ENCODE measurements at regions not wholly inside any gene's neighbourhood (a gene's known extent, or its start where the extent isn't known, plus 50 kb on each side); places are given as distances from the start of the nearest gene placed in this dataset.

DNA sequence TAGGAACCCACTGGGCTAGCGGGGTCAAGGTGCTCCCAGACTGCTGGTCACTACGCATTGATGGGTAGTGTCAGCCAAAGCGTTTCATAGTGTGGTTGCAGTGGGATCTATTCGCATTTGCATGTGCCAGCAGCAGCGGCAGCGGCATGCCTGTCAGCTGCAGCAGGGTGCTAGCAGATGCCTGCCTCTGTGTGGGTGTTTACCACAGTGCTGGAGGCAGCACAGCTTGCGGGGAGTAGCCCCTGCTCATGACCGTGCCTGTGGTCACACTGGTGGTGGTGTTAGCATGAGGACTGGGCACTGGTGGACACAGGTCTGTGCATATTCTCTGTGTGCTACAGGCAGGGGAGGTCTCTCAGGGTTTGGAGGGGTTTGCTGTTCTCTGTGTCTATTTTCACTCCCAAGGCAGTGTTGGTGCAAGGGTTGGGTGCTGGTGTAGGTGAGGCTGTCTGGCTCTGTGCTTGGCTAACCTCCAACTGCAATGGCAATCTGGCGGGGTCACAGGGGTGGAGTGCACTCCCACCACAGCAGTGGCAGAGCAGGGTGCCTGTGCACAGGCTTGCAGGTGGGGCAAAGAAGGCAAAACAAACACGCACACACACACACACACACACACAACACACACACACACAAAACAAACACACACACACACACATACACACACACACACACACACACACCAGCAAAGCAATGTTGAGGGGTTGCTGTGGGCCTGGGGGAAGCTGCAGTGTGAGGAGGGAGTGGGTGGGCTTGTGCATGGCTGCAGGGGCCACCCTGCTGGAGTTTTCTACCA lies 184.4 kb downstream of the GLUD2 start:
- TF ChIP-seq, protein P1, sequence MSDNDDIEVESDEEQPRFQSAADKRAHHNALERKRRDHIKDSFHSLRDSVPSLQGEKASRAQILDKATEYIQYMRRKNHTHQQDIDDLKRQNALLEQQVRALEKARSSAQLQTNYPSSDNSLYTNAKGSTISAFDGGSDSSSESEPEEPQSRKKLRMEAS (IDR thresholded peaks at IDR 0.05; ENCODE audit: low read depth, low read length), result no peak
- TF ChIP-seq, protein P2, sequence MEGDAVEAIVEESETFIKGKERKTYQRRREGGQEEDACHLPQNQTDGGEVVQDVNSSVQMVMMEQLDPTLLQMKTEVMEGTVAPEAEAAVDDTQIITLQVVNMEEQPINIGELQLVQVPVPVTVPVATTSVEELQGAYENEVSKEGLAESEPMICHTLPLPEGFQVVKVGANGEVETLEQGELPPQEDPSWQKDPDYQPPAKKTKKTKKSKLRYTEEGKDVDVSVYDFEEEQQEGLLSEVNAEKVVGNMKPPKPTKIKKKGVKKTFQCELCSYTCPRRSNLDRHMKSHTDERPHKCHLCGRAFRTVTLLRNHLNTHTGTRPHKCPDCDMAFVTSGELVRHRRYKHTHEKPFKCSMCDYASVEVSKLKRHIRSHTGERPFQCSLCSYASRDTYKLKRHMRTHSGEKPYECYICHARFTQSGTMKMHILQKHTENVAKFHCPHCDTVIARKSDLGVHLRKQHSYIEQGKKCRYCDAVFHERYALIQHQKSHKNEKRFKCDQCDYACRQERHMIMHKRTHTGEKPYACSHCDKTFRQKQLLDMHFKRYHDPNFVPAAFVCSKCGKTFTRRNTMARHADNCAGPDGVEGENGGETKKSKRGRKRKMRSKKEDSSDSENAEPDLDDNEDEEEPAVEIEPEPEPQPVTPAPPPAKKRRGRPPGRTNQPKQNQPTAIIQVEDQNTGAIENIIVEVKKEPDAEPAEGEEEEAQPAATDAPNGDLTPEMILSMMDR (IDR thresholded peaks at IDR 0.05; ENCODE audit: low read depth, low read length), result no peak
- no peak for TF ChIP-seq POLR2A (IDR thresholded peaks at IDR 0.05; ENCODE audit: extremely low read depth, insufficient read length)
- TF ChIP-seq MYC (IDR thresholded peaks at IDR 0.05; ENCODE audit: low read depth, low read length), result no peak

All from NB4 (cell line).